ENCODE measurements at regions not wholly inside any gene's neighbourhood (a gene's known extent, or its start where the extent isn't known, plus 50 kb on each side); places are given as distances from the start of the nearest gene placed in this dataset.

GRCh38 chr11:45573728-45574127 lies 91.7 kb downstream of the CHST1 start:
- no peak for TF ChIP-seq CTCF (IDR thresholded peaks at IDR 0.05)
- Mint-ChIP-seq H3K4me3 (no peak overlapping the region), H3K4me1 (ENCODE audit: low read depth) (peaks cover 9% of the 10 kb centered on the region), H3K27me3 (ENCODE audit: insufficient read depth) (peaks cover 37% of the 10 kb centered on the region), H3K36me3 (ENCODE audit: low read depth) (no peaks in the 10 kb centered on the region), H3K9me3 (no peaks in the 10 kb centered on the region), H3K27ac (no peak overlapping the region)
- no peak for DNase-seq

GRCh38 chr11:45572354-45573123 lies 92.9 kb downstream of the CHST1 start:
- Mint-ChIP-seq H3K27ac (no peak overlapping the region), H3K36me3 (ENCODE audit: low read depth) (no peaks in the 10 kb centered on the region), H3K27me3 (ENCODE audit: insufficient read depth) (peaks cover 46% of the 10 kb centered on the region), H3K4me1 (ENCODE audit: low read depth) (peaks cover 9% of the 10 kb centered on the region), H3K4me3 (no peak overlapping the region), H3K9me3 (no peaks in the 10 kb centered on the region)
- no peak for DNase-seq
- TF ChIP-seq CTCF (IDR thresholded peaks at IDR 0.05): no peak

GRCh38 chr11:45569776-45570175 lies 95.6 kb downstream of the CHST1 start:
- Mint-ChIP-seq H3K27ac (no peak overlapping the region), H3K27me3 (ENCODE audit: insufficient read depth) (peaks cover 45% of the 10 kb centered on the region), H3K4me1 (ENCODE audit: low read depth) (no peaks in the 10 kb centered on the region), H3K9me3 (no peaks in the 10 kb centered on the region), H3K36me3 (ENCODE audit: low read depth) (no peaks in the 10 kb centered on the region), H3K4me3 (no peak overlapping the region)
- TF ChIP-seq CTCF (IDR thresholded peaks at IDR 0.05): no peak
- no peak for DNase-seq

DNA sequence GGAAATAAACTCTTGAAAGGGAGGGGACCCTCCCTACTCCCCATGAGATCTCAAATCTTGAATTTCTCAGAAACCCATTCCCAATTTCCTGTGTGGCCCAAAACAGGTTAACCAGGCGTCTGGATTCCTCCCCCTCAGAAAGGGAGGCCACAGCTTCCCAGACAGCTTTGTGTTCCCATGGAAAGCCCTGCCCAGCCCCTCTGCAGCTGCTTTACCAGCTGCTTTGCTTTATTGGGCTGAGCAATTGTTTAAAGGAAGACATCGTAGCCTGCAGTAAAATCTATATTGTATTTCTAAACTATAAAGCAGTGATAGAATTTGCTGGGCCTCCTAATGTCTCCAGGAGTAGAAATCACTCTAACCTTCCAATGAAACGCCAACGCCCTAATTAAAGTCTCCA lies 97.4 kb downstream of the CHST1 start:
- H3K4me3 Mint-ChIP-seq: no peak overlapping the region
- H3K9me3 Mint-ChIP-seq: no peaks in the 10 kb centered on the region
- no peak for DNase-seq
- H3K4me1 Mint-ChIP-seq (ENCODE audit: low read depth): no peaks in the 10 kb centered on the region
- H3K27me3 Mint-ChIP-seq (ENCODE audit: insufficient read depth): peaks cover 44% of the 10 kb centered on the region
- H3K27ac Mint-ChIP-seq: no peak overlapping the region
- no peaks in the 10 kb centered on the region for H3K36me3 Mint-ChIP-seq (ENCODE audit: low read depth)
- no peak for TF ChIP-seq CTCF (IDR thresholded peaks at IDR 0.05)

DNA sequence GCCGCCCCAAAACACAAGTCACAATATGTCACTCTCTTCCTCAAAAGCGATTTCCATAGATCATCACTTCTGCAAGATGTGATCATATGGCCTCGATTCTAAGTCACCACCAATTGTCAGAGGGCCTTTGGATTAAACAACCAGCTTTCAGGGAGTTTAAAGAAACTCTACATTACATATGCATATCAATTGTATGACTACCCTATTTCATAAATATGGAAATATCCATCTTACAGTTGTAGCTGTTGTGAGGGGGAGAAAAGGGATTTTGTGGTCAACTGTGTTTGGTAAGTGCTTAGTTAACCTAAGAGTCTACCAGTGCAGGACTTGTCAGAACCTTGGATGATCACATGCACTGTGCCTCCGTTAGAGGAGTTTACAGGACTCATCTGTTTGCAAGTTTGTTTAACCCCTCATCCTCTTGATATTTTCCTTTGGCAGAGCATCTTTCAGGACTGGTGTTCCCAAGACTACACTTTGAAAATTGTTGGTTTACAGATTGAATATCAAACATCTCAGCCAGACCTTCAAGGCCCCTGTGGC lies 99.9 kb downstream of the CHST1 start:
- Mint-ChIP-seq H3K36me3 (ENCODE audit: low read depth) (no peaks in the 10 kb centered on the region), H3K4me1 (ENCODE audit: low read depth) (no peaks in the 10 kb centered on the region), H3K27ac (no peak overlapping the region), H3K4me3 (no peak overlapping the region), H3K27me3 (ENCODE audit: insufficient read depth) (peaks cover 46% of the 10 kb centered on the region), H3K9me3 (no peaks in the 10 kb centered on the region)
- TF ChIP-seq CTCF (IDR thresholded peaks at IDR 0.05): no peak
- DNase-seq: no peak

Measured in HFFc6 (cell line).